H1 (cell line): ENCODE measurements at regions not wholly inside any gene's neighbourhood (a gene's known extent, or its start where the extent isn't known, plus 50 kb on each side); places are given as distances from the start of the nearest gene placed in this dataset.

Experiments
- CTCF ChIA-PET: fragments of 300-600 bp; sonication (Branson Sonifier 250); formaldehyde crosslinking; loops from one replicate; lab custom pipeline; 2021; ENCODE audit not compliant: partially characterized antibody; lab: Charles Lee
- POLR2A ChIA-PET: fragments of 300-600 bp; sonication (Branson Sonifier 250); formaldehyde crosslinking; loops from one replicate; lab custom pipeline; 2021; ENCODE audit warnings: inconsistent platforms; ENCODE audit not compliant: partially characterized antibody; lab: Charles Lee
- DNase-seq, 2 experiments: peaks; one replicate each; pipeline versions ENCODE4 v3.0.0 to v3.0.0-alpha.2; 2010 to 2022; ENCODE audit warnings: low spot score in 2 of 2, low read depth in 1 of 2, mixed read lengths in 1 of 2
- FAIRE-seq: peaks from 2 replicates; lab custom pipeline; 2011; peaks lifted over from hg19 to GRCh38; lab: Jason Lieb, UNC
- H2AFZ ChIP-seq: 2 replicates; pipeline ENCODE4 v1.8.1; 2012; ENCODE audit warnings: low read length, inconsistent platforms
- H2AK5ac ChIP-seq: 2 replicates; pipeline ENCODE4 v1.6.1; 2013; ENCODE audit warnings: low read depth, low read length
- H2BK120ac ChIP-seq: replicated peaks from 2 replicates; pipeline ENCODE3; 2013; ENCODE audit warnings: low read depth, low read length, inconsistent platforms
- H2BK12ac ChIP-seq: 2 replicates; pipeline ENCODE4 v1.6.1; 2013; ENCODE audit warnings: low read depth, low read length
- H2BK15ac ChIP-seq: 2 replicates; pipeline ENCODE4 v1.6.1; 2013; ENCODE audit warnings: low read length
- H2BK20ac ChIP-seq: 2 replicates; pipeline ENCODE4 v1.6.1; 2013; ENCODE audit warnings: low read length
- H2BK5ac ChIP-seq: 2 replicates; pipeline ENCODE4 v1.6.1; 2013; ENCODE audit warnings: low read depth, low read length
- H3K14ac ChIP-seq: 2 replicates; pipeline ENCODE4 v1.6.1; 2013; ENCODE audit warnings: inconsistent platforms; ENCODE audit not compliant: insufficient read length
- H3K18ac ChIP-seq: 2 replicates; pipeline ENCODE4 v1.6.1; 2013; ENCODE audit warnings: low read length; ENCODE audit errors: extremely low read depth
- H3K23ac ChIP-seq: 2 replicates; pipeline ENCODE4 v1.6.1; 2013; ENCODE audit warnings: inconsistent platforms; ENCODE audit not compliant: insufficient read length
- H3K23me2 ChIP-seq: 2 replicates; pipeline ENCODE4 v1.6.1; 2013; ENCODE audit warnings: low read depth, low read length
- H3K27ac ChIP-seq: 2 replicates; pipeline ENCODE4 v1.6.1; 2011; ENCODE audit warnings: low read depth, low read length, inconsistent platforms
- H3K27me3 ChIP-seq, 4 experiments: replicated peaks in 1 of 4; 1 replicate in 1 of 4; 2 replicates in 3 of 4; pipeline versions ENCODE4 v1.6.1 to v1.8.1; 2011 to 2013; ENCODE audit warnings: low read length in 3 of 4, mild to moderate bottlenecking in 3 of 4, inconsistent platforms in 2 of 4, mixed read lengths in 2 of 4, moderate library complexity in 1 of 4; ENCODE audit not compliant: control insufficient read depth in 3 of 4, insufficient read depth in 3 of 4; ENCODE audit errors: extremely low read depth in 1 of 4
- H3K36me3 ChIP-seq, 4 experiments: 2 replicates each; pipeline versions ENCODE4 v1.6.1 to v1.8.1; 2011 to 2013; ENCODE audit warnings: mild to moderate bottlenecking in 4 of 4, low read length in 3 of 4, moderate library complexity in 2 of 4, control low read depth in 1 of 4, inconsistent platforms in 1 of 4; ENCODE audit not compliant: insufficient read depth in 4 of 4, control insufficient read depth in 2 of 4
- H3K4ac ChIP-seq: replicated peaks from 2 replicates; pipeline ENCODE3; 2013; ENCODE audit warnings: low read length, low read depth, mixed read lengths, inconsistent platforms; ENCODE audit not compliant: insufficient read length
- H3K4me1 ChIP-seq, 4 experiments: replicated peaks in 1 of 4; 1 replicate in 1 of 4; 2 replicates in 3 of 4; pipeline versions ENCODE4 v1.6.1 to v1.8.1; 2011 to 2013; ENCODE audit warnings: low read length in 3 of 4, inconsistent platforms in 2 of 4, mixed read lengths in 1 of 4; ENCODE audit not compliant: insufficient read depth in 4 of 4, control insufficient read depth in 3 of 4
- H3K4me2 ChIP-seq, 2 experiments: 2 replicates each; pipeline versions ENCODE4 v1.6.1 to v1.8.1; 2011 to 2013; ENCODE audit warnings: low read depth in 2 of 2, low read length in 2 of 2, control low read depth in 1 of 2, inconsistent platforms in 1 of 2, mild to moderate bottlenecking in 1 of 2; ENCODE audit not compliant: insufficient read depth in 1 of 2
- H3K4me3 ChIP-seq, 4 experiments: fragments of 200-600, 300-600 bp in 1 of 4; sonication (generic), shearing (Covaris generic), sonication (Bioruptor Twin) in 1 of 4; 2 replicates each; pipeline versions ENCODE4 v1.5.1 to v1.8.1; 2011 to 2016; ENCODE audit warnings: low read length in 4 of 4, low read depth in 3 of 4, control low read depth in 2 of 4, inconsistent platforms in 2 of 4, mild to moderate bottlenecking in 2 of 4, mixed read lengths in 1 of 4, moderate library complexity in 1 of 4; ENCODE audit not compliant: insufficient read depth in 2 of 4; ENCODE audit errors: extremely low read depth in 1 of 4
- H3K56ac ChIP-seq: replicated peaks from 2 replicates; pipeline ENCODE3; 2013; ENCODE audit warnings: low read depth, mild to moderate bottlenecking, mixed read lengths, low read length, inconsistent platforms; ENCODE audit not compliant: insufficient read length
- H3K79me1 ChIP-seq: 2 replicates; pipeline ENCODE4 v1.6.1; 2013; ENCODE audit warnings: low read depth, low read length, control low read depth
- H3K79me2 ChIP-seq, 2 experiments: 2 replicates each; pipeline versions ENCODE4 v1.6.1 to v1.8.1; 2012 to 2013; ENCODE audit warnings: low read length in 2 of 2, mild to moderate bottlenecking in 2 of 2, inconsistent platforms in 1 of 2; ENCODE audit not compliant: insufficient read depth in 2 of 2, control insufficient read depth in 1 of 2
- H3K9ac ChIP-seq, 4 experiments: replicated peaks in 1 of 4; 1 replicate in 1 of 4; 2 replicates in 3 of 4; pipeline versions ENCODE4 v1.6.1 to v1.8.1; 2011 to 2013; ENCODE audit warnings: low read depth in 3 of 4, low read length in 3 of 4, control low read depth in 2 of 4, mild to moderate bottlenecking in 2 of 4, moderate library complexity in 2 of 4, inconsistent platforms in 1 of 4; ENCODE audit errors: extremely low read depth in 1 of 4
- H3K9me3 ChIP-seq, 2 experiments: 2 replicates each; pipeline versions ENCODE4 v1.6.1 to v1.8.1; 2012 to 2013; ENCODE audit warnings: mild to moderate bottlenecking in 2 of 2, moderate library complexity in 2 of 2, control low read depth in 1 of 2, inconsistent platforms in 1 of 2, low read depth in 1 of 2, low read length in 1 of 2, mixed read lengths in 1 of 2; ENCODE audit not compliant: insufficient read depth in 2 of 2
- H4K20me1 ChIP-seq, 2 experiments: replicated peaks in 1 of 2; 2 replicates each; pipeline versions ENCODE3 to v1.8.1; 2011 to 2013; ENCODE audit warnings: inconsistent platforms in 2 of 2, low read length in 2 of 2, mild to moderate bottlenecking in 1 of 2; ENCODE audit not compliant: insufficient read depth in 2 of 2, control insufficient read depth in 1 of 2
- H4K5ac ChIP-seq: 2 replicates; pipeline ENCODE4 v1.6.1; 2013; ENCODE audit warnings: low read length, low read depth, mixed read lengths, inconsistent platforms; ENCODE audit not compliant: insufficient read length
- H4K8ac ChIP-seq: 2 replicates; pipeline ENCODE4 v1.8.0; 2013; ENCODE audit warnings: mild to moderate bottlenecking, moderate library complexity, low read length, inconsistent platforms; ENCODE audit not compliant: insufficient read depth; ENCODE audit errors: extremely low read depth
- H4K91ac ChIP-seq: replicated peaks from 2 replicates; pipeline ENCODE3; 2013; ENCODE audit warnings: low read length, mixed read lengths, inconsistent platforms; ENCODE audit not compliant: insufficient read length
- CBX5 ChIP-seq: fragments of 300-800, 300-1000 bp; sonication (generic); IDR thresholded peaks from 2 replicates; pipeline ENCODE4 v1.7.1; 2016; ENCODE audit warnings: antibody characterized with exemption, low read length, low read depth
- JUN ChIP-seq: IDR thresholded peaks from 2 replicates; pipeline ENCODE4 v1.6.1; 2011; ENCODE audit warnings: low read depth, mild to moderate bottlenecking, improper control_type of control experiment, low read length
- SRF ChIP-seq: IDR thresholded peaks from 2 replicates; pipeline ENCODE4 v1.6.1; 2011; ENCODE audit warnings: mild to moderate bottlenecking, low read depth, low read length, moderate library complexity
- YY1 ChIP-seq: IDR thresholded peaks from 2 replicates; pipeline ENCODE4 v1.6.1; 2011; ENCODE audit warnings: low read depth, mild to moderate bottlenecking, low read length
- WGBS, 2 experiments: shearing (Covaris generic) in 1 of 2; methylation state at CpG; one replicate each; pipeline versions ENCODE4 v1.1.6 to v1.1.7; 2013 to 2015; ENCODE audit warnings: low lambda C conversion rate in 2 of 2, mixed read lengths in 2 of 2, inconsistent platforms in 1 of 2, low coverage in 1 of 2, missing lambda C conversion rate in 1 of 2; ENCODE audit not compliant: insufficient replicate concordance in 2 of 2, insufficient coverage in 1 of 2, insufficient read length in 1 of 2; ENCODE audit errors: extremely low coverage in 1 of 2, missing lambda C conversion rate in 1 of 2; 5-methylcytosine and 5-hydroxymethylcytosine counted together

DNA sequence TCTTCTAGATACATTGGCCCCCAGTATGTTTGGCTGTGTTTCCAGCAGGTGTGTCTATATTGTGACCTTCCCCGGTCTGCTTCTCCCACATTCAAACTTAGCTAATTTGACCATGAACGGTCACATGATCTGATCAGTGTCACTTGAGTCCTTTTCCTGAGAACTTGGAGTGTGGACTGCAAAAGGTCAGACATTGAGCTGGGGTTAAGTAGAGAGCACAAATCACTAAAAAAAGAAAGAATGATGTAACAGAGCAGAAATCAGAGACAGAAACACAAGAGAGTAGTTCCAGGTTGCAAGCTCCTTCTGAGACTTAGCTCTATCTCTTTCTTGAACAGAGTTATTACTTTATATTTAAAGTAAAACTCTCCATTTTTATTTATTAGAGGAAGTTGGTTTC lies 733.9 kb downstream of the CBLN4 start:
- Histone ChIP-seq H2BK5ac (no peak overlapping the region), H4K20me1 (no peaks in the 10 kb centered on the region), H2AFZ (no peak overlapping the region), H3K4me3 (no peak overlapping the region), H2BK15ac (no peak overlapping the region), H2AK5ac (no peak overlapping the region), H3K23ac (no peak overlapping the region), H3K18ac (no peak overlapping the region), H3K9ac (no peak overlapping the region), H2BK20ac (no peak overlapping the region), H3K79me2 (no peaks in the 10 kb centered on the region), H3K27me3 (no peaks in the 10 kb centered on the region), H4K8ac (no peak overlapping the region), H3K79me1 (no peaks in the 10 kb centered on the region), H4K91ac (no peak overlapping the region), H3K27ac (no peak overlapping the region), H3K36me3 (no peaks in the 10 kb centered on the region), H3K9me3 (no peaks in the 10 kb centered on the region), H3K4me2 (no peak overlapping the region), H3K56ac (no peak overlapping the region), H3K4ac (no peak overlapping the region), H3K14ac (no peak overlapping the region), H3K23me2 (no peaks in the 10 kb centered on the region), H4K5ac (no peak overlapping the region), H2BK120ac (no peak overlapping the region), H2BK12ac (no peak overlapping the region), H3K4me1 (no peaks in the 10 kb centered on the region)
- CTCF ChIA-PET = interaction anchor here (0.5 kb wide), 1 partner anchor 172 kb away, joined by 3 read pairs; no protein-coding TSS in a partner anchor
- WGBS, 2 experiments = 82% methylated on average over 2 of the region's 2 CpGs; no CpG with 5 or more reads in 1 of the 2 experiments
- FAIRE-seq (no peak), DNase-seq (no peak)
- POLR2A ChIA-PET = no interaction called here
- TF ChIP-seq CBX5 (no peak), YY1 (no peak), JUN (no peak), SRF (no peak)
